Trophoblast cell (in vitro differentiated cells and primary cell): ENCODE measurements at regions not wholly inside any gene's neighbourhood (a gene's known extent, or its start where the extent isn't known, plus 50 kb on each side); places are given as distances from the start of the nearest gene placed in this dataset.

ENCODE experiments used
- DNase-seq, 2 donors: peaks; one replicate each; pipeline ENCODE4 v3.0.0-alpha.2; 2016
- H2AFZ ChIP-seq: 2 replicates; pipeline ENCODE4 v1.6.1; 2013; ENCODE audit warnings: low read length, moderate library complexity, mild to moderate bottlenecking; ENCODE audit not compliant: insufficient read depth, poor library complexity
- H2AK5ac ChIP-seq: 2 replicates; pipeline ENCODE4 v1.6.1; 2013; ENCODE audit warnings: mild to moderate bottlenecking, low read length
- H2BK120ac ChIP-seq: 2 replicates; pipeline ENCODE4 v1.6.1; 2013; ENCODE audit warnings: low read length, mild to moderate bottlenecking, moderate library complexity; ENCODE audit not compliant: insufficient read depth, poor library complexity
- H2BK12ac ChIP-seq: 2 replicates; pipeline ENCODE4 v1.6.1; 2013; ENCODE audit warnings: mild to moderate bottlenecking, low read length, moderate library complexity
- H2BK5ac ChIP-seq: 2 replicates; pipeline ENCODE4 v1.6.1; 2013; ENCODE audit warnings: low read length, low read depth, moderate library complexity, mild to moderate bottlenecking; ENCODE audit not compliant: poor library complexity
- H3K14ac ChIP-seq: 2 replicates; pipeline ENCODE4 v1.6.1; 2013; ENCODE audit warnings: mild to moderate bottlenecking, low read length
- H3K18ac ChIP-seq: 2 replicates; pipeline ENCODE4 v1.6.1; 2013; ENCODE audit warnings: mild to moderate bottlenecking, low read length
- H3K23ac ChIP-seq: 2 replicates; pipeline ENCODE4 v1.6.1; 2013; ENCODE audit warnings: low read length
- H3K27ac ChIP-seq: 2 replicates; pipeline ENCODE4 v1.5.1; 2013; ENCODE audit warnings: low read depth, mild to moderate bottlenecking, inconsistent platforms, low read length, moderate library complexity
- H3K27me3 ChIP-seq: 2 replicates; pipeline ENCODE4 v1.6.1; 2013; ENCODE audit warnings: inconsistent platforms, mild to moderate bottlenecking, low read length, moderate library complexity; ENCODE audit not compliant: insufficient read depth
- H3K36me3 ChIP-seq, 2 experiments: 1 replicate in 1 of 2; 2 replicates in 1 of 2; pipeline ENCODE4 v1.6.1; 2013; ENCODE audit warnings: low read length in 2 of 2, mild to moderate bottlenecking in 2 of 2, moderate library complexity in 1 of 2; ENCODE audit not compliant: insufficient read depth in 2 of 2, control insufficient read depth in 1 of 2
- H3K4ac ChIP-seq: 2 replicates; pipeline ENCODE4 v1.6.1; 2013; ENCODE audit warnings: low read depth, mild to moderate bottlenecking, low read length, moderate library complexity
- H3K4me1 ChIP-seq, 2 experiments: 1 replicate in 1 of 2; 2 replicates in 1 of 2; pipeline ENCODE4 v1.6.1; 2013; ENCODE audit warnings: low read length in 2 of 2, mild to moderate bottlenecking in 2 of 2, moderate library complexity in 1 of 2; ENCODE audit not compliant: insufficient read depth in 2 of 2, control insufficient read depth in 1 of 2
- H3K4me2 ChIP-seq: 2 replicates; pipeline ENCODE4 v1.6.1; 2013; ENCODE audit warnings: inconsistent platforms, mild to moderate bottlenecking, low read length, moderate library complexity
- H3K4me3 ChIP-seq: 2 replicates; pipeline ENCODE4 v1.5.1; 2013; ENCODE audit warnings: mild to moderate bottlenecking, low read depth, low read length, inconsistent platforms
- H3K79me1 ChIP-seq: one replicate; pipeline ENCODE4 v1.6.1; 2013; ENCODE audit warnings: low read length
- H3K79me2 ChIP-seq: 2 replicates; pipeline ENCODE4 v1.6.1; 2013; ENCODE audit warnings: low read length, mild to moderate bottlenecking; ENCODE audit not compliant: control insufficient read depth, insufficient read depth, poor library complexity
- H3K9ac ChIP-seq: 2 replicates; pipeline ENCODE4 v1.6.1; 2013; ENCODE audit warnings: mild to moderate bottlenecking, low read length
- H3K9me3 ChIP-seq: 2 replicates; pipeline ENCODE4 v1.6.1; 2013; ENCODE audit warnings: low read depth, mild to moderate bottlenecking, control low read depth, inconsistent platforms, low read length; ENCODE audit not compliant: insufficient read depth
- H4K12ac ChIP-seq: 2 replicates; pipeline ENCODE4 v1.6.1; 2013; ENCODE audit warnings: low read depth, mild to moderate bottlenecking, low read length, moderate library complexity
- H4K8ac ChIP-seq: 2 replicates; pipeline ENCODE4 v1.6.1; 2013; ENCODE audit warnings: low read depth, mild to moderate bottlenecking, low read length, moderate library complexity
- H4K91ac ChIP-seq: one replicate; pipeline ENCODE4 v1.6.1; 2013; ENCODE audit warnings: low read depth, mild to moderate bottlenecking, low read length, moderate library complexity
- WGBS: extraction: QIAGEN DNeasy Blood & Tissue Kit; methylation state at CpG from one replicate; pipeline ENCODE4 v1.1.7; 2013; ENCODE audit warnings: missing lambda C conversion rate; ENCODE audit not compliant: insufficient read length, insufficient coverage; ENCODE audit errors: extremely low coverage; 5-methylcytosine and 5-hydroxymethylcytosine counted together

- Histone ChIP-seq H3K18ac (no peak overlapping the region), H3K79me1 (no peaks in the 10 kb centered on the region), H3K79me2 (no peaks in the 10 kb centered on the region), H3K23ac (no peak overlapping the region), H3K27ac (no peak overlapping the region), H2AFZ (no peak overlapping the region), H2BK5ac (no peak overlapping the region), H3K4me2 (no peak overlapping the region), H3K27me3 (no peaks in the 10 kb centered on the region), H3K4me3 (no peak overlapping the region), H3K4ac (no peak overlapping the region), H4K12ac (no peak overlapping the region), H2AK5ac (no peak overlapping the region), H3K9ac (no peak overlapping the region), H3K14ac (no peak overlapping the region), H4K91ac (no peak overlapping the region), H3K9me3 (no peaks in the 10 kb centered on the region), H3K4me1 (no peaks in the 10 kb centered on the region), H3K36me3 (no peaks in the 10 kb centered on the region), H2BK12ac (no peak overlapping the region), H2BK120ac (no peak overlapping the region), H4K8ac (no peak overlapping the region)
- no CpG with 5 or more reads among the region's 4 CpGs for WGBS
- DNase-seq, result no peak
Observed at GRCh38 chr6:80550748-80551147, 444.3 kb downstream of the BCKDHB start.

GRCh38 chr6:80550281-80550680, 443.8 kb downstream of the BCKDHB start:
- H2BK5ac ChIP-seq, result no peak overlapping the region
- no peak overlapping the region for H3K27ac ChIP-seq
- no peak overlapping the region for H3K4me2 ChIP-seq
- no peak overlapping the region for H3K18ac ChIP-seq
- H3K79me2 ChIP-seq, result no peaks in the 10 kb centered on the region
- H2BK12ac ChIP-seq, result no peak overlapping the region
- H2AK5ac ChIP-seq, result no peak overlapping the region
- no peaks in the 10 kb centered on the region for H3K36me3 ChIP-seq
- no peak overlapping the region for H3K14ac ChIP-seq
- H2BK120ac ChIP-seq, result no peak overlapping the region
- no peak overlapping the region for H3K23ac ChIP-seq
- H3K79me1 ChIP-seq, result no peaks in the 10 kb centered on the region
- H3K4me1 ChIP-seq, result no peaks in the 10 kb centered on the region
- no peak overlapping the region for H3K4me3 ChIP-seq
- no CpG with 5 or more reads among the region's 2 CpGs for WGBS
- no peak overlapping the region for H4K8ac ChIP-seq
- no peak overlapping the region for H3K4ac ChIP-seq
- no peak for DNase-seq
- H3K9me3 ChIP-seq, result no peaks in the 10 kb centered on the region
- H4K12ac ChIP-seq, result no peak overlapping the region
- no peaks in the 10 kb centered on the region for H3K27me3 ChIP-seq
- H3K9ac ChIP-seq, result no peak overlapping the region
- H2AFZ ChIP-seq, result no peak overlapping the region
- no peak overlapping the region for H4K91ac ChIP-seq

- Histone ChIP-seq H2BK12ac (no peak overlapping the region), H3K14ac (no peak overlapping the region), H4K91ac (no peak overlapping the region), H3K18ac (no peak overlapping the region), H4K8ac (no peak overlapping the region), H2AFZ (no peak overlapping the region), H2BK5ac (no peak overlapping the region), H3K4me3 (no peak overlapping the region), H3K23ac (no peak overlapping the region), H3K9ac (no peak overlapping the region), H3K4me2 (no peak overlapping the region), H2AK5ac (no peak overlapping the region), H3K4me1 (no peaks in the 10 kb centered on the region), H4K12ac (no peak overlapping the region), H3K79me2 (no peaks in the 10 kb centered on the region), H2BK120ac (no peak overlapping the region), H3K27ac (no peak overlapping the region), H3K4ac (no peak overlapping the region), H3K79me1 (no peaks in the 10 kb centered on the region), H3K27me3 (no peaks in the 10 kb centered on the region), H3K9me3 (no peaks in the 10 kb centered on the region), H3K36me3 (no peaks in the 10 kb centered on the region)
- WGBS, result no CpG with 5 or more reads among the region's 6 CpGs
- peak in 1 of 2 donors; percentile 21 for DNase-seq
Observed at GRCh38 chr6:80548532-80548931, 442.1 kb downstream of the BCKDHB start.

GRCh38 chr6:80547827-80548226, 441.4 kb downstream of the BCKDHB start:
- Histone ChIP-seq H3K4me3 (no peak overlapping the region), H3K36me3 (no peaks in the 10 kb centered on the region), H3K4ac (no peak overlapping the region), H3K4me2 (no peak overlapping the region), H2BK120ac (no peak overlapping the region), H3K27ac (no peak overlapping the region), H3K14ac (no peak overlapping the region), H3K79me1 (no peaks in the 10 kb centered on the region), H2AK5ac (no peak overlapping the region), H3K23ac (no peak overlapping the region), H3K27me3 (no peaks in the 10 kb centered on the region), H4K91ac (no peak overlapping the region), H3K9ac (no peak overlapping the region), H2AFZ (no peak overlapping the region), H3K18ac (no peak overlapping the region), H3K9me3 (no peaks in the 10 kb centered on the region), H2BK12ac (no peak overlapping the region), H3K4me1 (no peaks in the 10 kb centered on the region), H3K79me2 (no peaks in the 10 kb centered on the region), H2BK5ac (no peak overlapping the region), H4K8ac (no peak overlapping the region), H4K12ac (no peak overlapping the region)
- DNase-seq, result no peak
- WGBS, result no CpG with 5 or more reads among the region's 1 CpG
